Loucy (cell line): ENCODE measurements at regions not wholly inside any gene's neighbourhood (a gene's known extent, or its start where the extent isn't known, plus 50 kb on each side); places are given as distances from the start of the nearest gene placed in this dataset.

ENCODE experiments used
- H2AFZ ChIP-seq: fragments of 200-600 bp; sonication (generic); 2 replicates; pipeline ENCODE4 v1.6.0; 2016; ENCODE audit warnings: antibody characterized with exemption, mild to moderate bottlenecking, low read length, moderate library complexity
- H3F3A ChIP-seq: fragments of 200-600 bp; 2 replicates; pipeline ENCODE4 v1.6.0; 2016; ENCODE audit warnings: antibody characterized with exemption, low read depth, mild to moderate bottlenecking
- H3K27me3 ChIP-seq: fragments of 200-600 bp; sonication (generic); 2 replicates; pipeline ENCODE4 v1.6.1; 2014; ENCODE audit warnings: low read length, mild to moderate bottlenecking; ENCODE audit not compliant: insufficient read depth, poor library complexity, severe bottlenecking
- H3K36me3 ChIP-seq: fragments of 200-600 bp; sonication (generic); 2 replicates; pipeline ENCODE4 v1.6.1; 2016; ENCODE audit warnings: low read length; ENCODE audit not compliant: insufficient read depth
- H3K4me1 ChIP-seq: fragments of 200-600 bp; sonication (generic); 2 replicates; pipeline ENCODE4 v1.5.1; 2014; ENCODE audit warnings: low read length, mild to moderate bottlenecking; ENCODE audit not compliant: insufficient read depth, poor library complexity, severe bottlenecking
- H3K4me2 ChIP-seq: fragments of 200-600 bp; sonication (generic); 2 replicates; pipeline ENCODE4 v1.6.0; 2014; ENCODE audit warnings: antibody characterized with exemption, low read length, low read depth, mild to moderate bottlenecking; ENCODE audit not compliant: poor library complexity, severe bottlenecking
- H3K4me3 ChIP-seq: fragments of 200-600 bp; sonication (generic); 2 replicates; pipeline ENCODE4 v1.5.1; 2014; ENCODE audit warnings: low read length, mild to moderate bottlenecking, mixed read lengths; ENCODE audit not compliant: poor library complexity, severe bottlenecking
- H3K79me2 ChIP-seq: fragments of 200-600 bp; sonication (generic); 2 replicates; pipeline ENCODE4 v1.6.1; 2014; ENCODE audit warnings: low read length; ENCODE audit not compliant: insufficient read depth
- H3K9ac ChIP-seq: fragments of 200-600 bp; sonication (generic); 2 replicates; pipeline ENCODE4 v1.6.0; 2014; ENCODE audit warnings: mild to moderate bottlenecking, low read depth, low read length, moderate library complexity; ENCODE audit not compliant: poor library complexity, severe bottlenecking
- H3K9me2 ChIP-seq: fragments of 200-600 bp; sonication (generic); replicated peaks from 2 replicates; pipeline ENCODE4 v1.6.1; 2016; ENCODE audit warnings: low read depth, low read length, mixed read lengths
- H3K9me3 ChIP-seq: fragments of 200-600 bp; sonication (generic); 2 replicates; pipeline ENCODE4 v1.6.1; 2014; ENCODE audit warnings: mild to moderate bottlenecking, antibody characterized with exemption, low read length, low read depth; ENCODE audit not compliant: insufficient read depth
- H4K20me1 ChIP-seq: fragments of 200-600 bp; sonication (generic); 2 replicates; pipeline ENCODE4 v1.6.0; 2014; ENCODE audit warnings: antibody characterized with exemption, low read length, mild to moderate bottlenecking; ENCODE audit not compliant: insufficient read depth, poor library complexity, severe bottlenecking
- EZH2phosphoT487 ChIP-seq: fragments of 200-600 bp; IDR thresholded peaks from 2 replicates; pipeline ENCODE4 v1.6.1; 2018; ENCODE audit warnings: antibody characterized with exemption, mild to moderate bottlenecking, moderate library complexity, borderline replicate concordance
- TF ChIP-seq, protein P1 (sequence below): fragments of 200-600 bp; sonication (generic); conservative IDR thresholded peaks from 2 replicates; pipeline ENCODE4 v1.5.1; 2014; ENCODE audit warnings: mild to moderate bottlenecking, antibody characterized with exemption, low read length

- no peaks in the 10 kb centered on the region for H3K27me3 ChIP-seq
- no peaks in the 10 kb centered on the region for H3K79me2 ChIP-seq
- TF ChIP-seq EZH2phosphoT487 = no peak
- no peak overlapping the region for H3K4me3 ChIP-seq
- H3F3A ChIP-seq = no peaks in the 10 kb centered on the region
- H4K20me1 ChIP-seq = no peaks in the 10 kb centered on the region
- H3K9me3 ChIP-seq = no peaks in the 10 kb centered on the region
- no peak overlapping the region for H3K4me2 ChIP-seq
- no peaks in the 10 kb centered on the region for H3K4me1 ChIP-seq
- no peaks in the 10 kb centered on the region for H3K36me3 ChIP-seq
- H2AFZ ChIP-seq = no peak overlapping the region
- no peak overlapping the region for H3K9ac ChIP-seq
- H3K9me2 ChIP-seq = no peaks in the 10 kb centered on the region
These were observed 158.2 kb upstream of the CCDC150 start for GRCh38 chr2:196481324-196481697.

GRCh38 chr2:196482119-196483065, 157.1 kb upstream of the CCDC150 start:
- no peak overlapping the region for H3K4me2 ChIP-seq
- H3K36me3 ChIP-seq = no peaks in the 10 kb centered on the region
- H3K4me1 ChIP-seq = no peaks in the 10 kb centered on the region
- no peaks in the 10 kb centered on the region for H3K9me3 ChIP-seq
- TF ChIP-seq, protein P1, sequence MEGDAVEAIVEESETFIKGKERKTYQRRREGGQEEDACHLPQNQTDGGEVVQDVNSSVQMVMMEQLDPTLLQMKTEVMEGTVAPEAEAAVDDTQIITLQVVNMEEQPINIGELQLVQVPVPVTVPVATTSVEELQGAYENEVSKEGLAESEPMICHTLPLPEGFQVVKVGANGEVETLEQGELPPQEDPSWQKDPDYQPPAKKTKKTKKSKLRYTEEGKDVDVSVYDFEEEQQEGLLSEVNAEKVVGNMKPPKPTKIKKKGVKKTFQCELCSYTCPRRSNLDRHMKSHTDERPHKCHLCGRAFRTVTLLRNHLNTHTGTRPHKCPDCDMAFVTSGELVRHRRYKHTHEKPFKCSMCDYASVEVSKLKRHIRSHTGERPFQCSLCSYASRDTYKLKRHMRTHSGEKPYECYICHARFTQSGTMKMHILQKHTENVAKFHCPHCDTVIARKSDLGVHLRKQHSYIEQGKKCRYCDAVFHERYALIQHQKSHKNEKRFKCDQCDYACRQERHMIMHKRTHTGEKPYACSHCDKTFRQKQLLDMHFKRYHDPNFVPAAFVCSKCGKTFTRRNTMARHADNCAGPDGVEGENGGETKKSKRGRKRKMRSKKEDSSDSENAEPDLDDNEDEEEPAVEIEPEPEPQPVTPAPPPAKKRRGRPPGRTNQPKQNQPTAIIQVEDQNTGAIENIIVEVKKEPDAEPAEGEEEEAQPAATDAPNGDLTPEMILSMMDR = 0 out of 2 replicates have a peak, but pooled peaks have one; percentile 30
- no peak for TF ChIP-seq EZH2phosphoT487
- no peaks in the 10 kb centered on the region for H3K79me2 ChIP-seq
- no peak overlapping the region for H3K4me3 ChIP-seq
- H4K20me1 ChIP-seq = no peaks in the 10 kb centered on the region
- H3F3A ChIP-seq = no peaks in the 10 kb centered on the region
- H3K9me2 ChIP-seq = no peaks in the 10 kb centered on the region
- H2AFZ ChIP-seq = no peak overlapping the region
- H3K27me3 ChIP-seq = no peaks in the 10 kb centered on the region
- H3K9ac ChIP-seq = no peak overlapping the region

- Histone ChIP-seq H3K4me2 (no peak overlapping the region), H3K9me3 (no peaks in the 10 kb centered on the region), H3K79me2 (no peaks in the 10 kb centered on the region), H4K20me1 (no peaks in the 10 kb centered on the region), H3K36me3 (no peaks in the 10 kb centered on the region), H3F3A (no peaks in the 10 kb centered on the region), H3K4me3 (no peak overlapping the region), H3K9ac (no peak overlapping the region), H3K27me3 (no peaks in the 10 kb centered on the region), H2AFZ (no peak overlapping the region), H3K9me2 (no peaks in the 10 kb centered on the region), H3K4me1 (no peaks in the 10 kb centered on the region)
- TF ChIP-seq, protein P1 = no peak
- no peak for TF ChIP-seq EZH2phosphoT487
These were observed 153.4 kb upstream of the CCDC150 start for GRCh38 chr2:196486146-196486545.
